BLaER1 treated with 17β-estradiol and CSF1 and Interleukin-3, amounts not matched to agents 10 nM and 100 nM (cell line): ENCODE measurements at regions not wholly inside any gene's neighbourhood (a gene's known extent, or its start where the extent isn't known, plus 50 kb on each side); places are given as distances from the start of the nearest gene placed in this dataset.

Source experiments
- H3K27ac ChIP-seq, 11 experiments: shearing (Covaris generic); formaldehyde crosslinking; 2 replicates each; pipeline ENCODE4 v1.8.1; 2022
- H3K27me3 ChIP-seq, 11 experiments: shearing (Covaris generic); formaldehyde crosslinking; 2 replicates each; pipeline ENCODE4 v1.8.1; 2022
- H3K36me3 ChIP-seq, 11 experiments: shearing (Covaris generic); formaldehyde crosslinking; 2 replicates each; pipeline ENCODE4 v1.8.1; 2022
- H3K4me1 ChIP-seq, 10 experiments: shearing (Covaris generic); formaldehyde crosslinking; 2 replicates each; pipeline ENCODE4 v1.8.1; 2022
- H3K4me2 ChIP-seq, 11 experiments: shearing (Covaris generic); formaldehyde crosslinking; 2 replicates each; pipeline ENCODE4 v1.8.1; 2022
- H3K4me3 ChIP-seq, 10 experiments: shearing (Covaris generic); formaldehyde crosslinking; 2 replicates each; pipeline ENCODE4 v1.8.1; 2022
- H3K9ac ChIP-seq, 11 experiments: shearing (Covaris generic); formaldehyde crosslinking; 2 replicates each; pipeline ENCODE4 v1.8.1; 2022
- H3K9me3 ChIP-seq, 11 experiments: shearing (Covaris generic); formaldehyde crosslinking; replicated peaks in 1 of 11; 2 replicates each; pipeline ENCODE4 v1.8.1; 2022
- H4K20me1 ChIP-seq, 11 experiments: shearing (Covaris generic); formaldehyde crosslinking; 2 replicates each; pipeline ENCODE4 v1.8.1; 2022
- Cebpa-rat ChIP-seq, 11 experiments: shearing (Covaris generic); IDR thresholded peaks; 2 replicates each; pipeline ENCODE4 v1.8.1; 2022

GRCh38 chr14:62251237-62251636 is 489.0 kb downstream of the SNAPC1 start:
- no peaks in the 10 kb centered on the region for H3K27me3 ChIP-seq
- H3K9me3 ChIP-seq, result no peaks in the 10 kb centered on the region

GRCh38 chr14:62253171-62253570 is 491.0 kb downstream of the SNAPC1 start:
- no peaks in the 10 kb centered on the region for H3K9me3 ChIP-seq
- H3K4me3 ChIP-seq, result no peak overlapping the region
- H3K27me3 ChIP-seq, result no peaks in the 10 kb centered on the region
- H3K9ac ChIP-seq, result no peak overlapping the region
- no peak overlapping the region for H3K4me2 ChIP-seq
- no peaks in the 10 kb centered on the region for H3K4me1 ChIP-seq
- no peak for TF ChIP-seq Cebpa-rat (IDR thresholded peaks at IDR 0.05)
- H4K20me1 ChIP-seq, result no peaks in the 10 kb centered on the region
- no peaks in the 10 kb centered on the region for H3K36me3 ChIP-seq
- no peak overlapping the region for H3K27ac ChIP-seq

More at GRCh38 chr14:62251237-62251636, 489.0 kb downstream of the SNAPC1 start:
- no peak overlapping the region for H3K4me2 ChIP-seq
- H3K4me1 ChIP-seq, result no peaks in the 10 kb centered on the region
- H3K9ac ChIP-seq, result no peak overlapping the region
- H3K27ac ChIP-seq, result no peak overlapping the region
- H3K4me3 ChIP-seq, result no peak overlapping the region
- TF ChIP-seq Cebpa-rat (IDR thresholded peaks at IDR 0.05), result no peak
- no peaks in the 10 kb centered on the region for H3K36me3 ChIP-seq
- H4K20me1 ChIP-seq, result no peaks in the 10 kb centered on the region

GRCh38 chr14:62253911-62254310 is 491.7 kb downstream of the SNAPC1 start:
- no peak overlapping the region for H3K4me2 ChIP-seq
- no peaks in the 10 kb centered on the region for H4K20me1 ChIP-seq
- TF ChIP-seq Cebpa-rat (IDR thresholded peaks at IDR 0.05), result no peak
- no peak overlapping the region for H3K4me3 ChIP-seq
- no peaks in the 10 kb centered on the region for H3K36me3 ChIP-seq
- no peak overlapping the region for H3K9ac ChIP-seq
- H3K27ac ChIP-seq, result no peak overlapping the region
- no peaks in the 10 kb centered on the region for H3K9me3 ChIP-seq
- no peaks in the 10 kb centered on the region for H3K4me1 ChIP-seq
- H3K27me3 ChIP-seq, result no peaks in the 10 kb centered on the region

GRCh38 chr14:62269204-62269603 is 507.0 kb downstream of the SNAPC1 start:
- Histone ChIP-seq H3K36me3 (no peaks in the 10 kb centered on the region), H3K4me3 (no peak overlapping the region), H3K4me1 (peaks cover 0 to 10% (median 7%) of the 10 kb centered on the region in 10 experiments; a peak in 9 of 20 replicates), H4K20me1 (no peaks in the 10 kb centered on the region), H3K27me3 (no peaks in the 10 kb centered on the region), H3K9me3 (no peaks in the 10 kb centered on the region), H3K27ac (0 out of 22 replicates have a peak overlapping the region, but pooled peaks of 1 of the 11 experiments have one; percentile 14), H3K9ac (no peak overlapping the region), H3K4me2 (peak overlapping the region in 5 of 11 experiments; percentile 24 to 40 (median 32); a peak in 8 of 22 replicates)
- TF ChIP-seq Cebpa-rat (IDR thresholded peaks at IDR 0.05), result no peak; a peak in 1 of 22 replicates

- Histone ChIP-seq H3K4me3 (no peak overlapping the region), H3K9me3 (no peaks in the 10 kb centered on the region), H4K20me1 (no peaks in the 10 kb centered on the region), H3K27me3 (no peaks in the 10 kb centered on the region), H3K36me3 (no peaks in the 10 kb centered on the region), H3K27ac (no peak overlapping the region), H3K9ac (no peak overlapping the region), H3K4me2 (no peak overlapping the region), H3K4me1 (peaks cover 0 to 10% (median 7%) of the 10 kb centered on the region in 10 experiments; a peak in 9 of 20 replicates)
- TF ChIP-seq Cebpa-rat (IDR thresholded peaks at IDR 0.05), result no peak
Measured at GRCh38 chr14:62270236-62270635, 508.0 kb downstream of the SNAPC1 start.

GRCh38 chr14:62280366-62280765 is 518.1 kb downstream of the SNAPC1 start:
- no peaks in the 10 kb centered on the region for H3K27me3 ChIP-seq
- TF ChIP-seq Cebpa-rat (IDR thresholded peaks at IDR 0.05), result no peak
- no peak overlapping the region for H3K27ac ChIP-seq
- H3K4me3 ChIP-seq, result no peak overlapping the region
- no peaks in the 10 kb centered on the region for H3K36me3 ChIP-seq
- H3K4me2 ChIP-seq, result no peak overlapping the region
- H4K20me1 ChIP-seq, result no peaks in the 10 kb centered on the region
- no peak overlapping the region for H3K9ac ChIP-seq
- H3K4me1 ChIP-seq, result no peaks in the 10 kb centered on the region
- no peaks in the 10 kb centered on the region for H3K9me3 ChIP-seq

GRCh38 chr14:62283837-62284236 is 521.6 kb downstream of the SNAPC1 start:
- no peak overlapping the region for H3K4me3 ChIP-seq
- no peaks in the 10 kb centered on the region for H3K4me1 ChIP-seq
- H3K36me3 ChIP-seq, result no peaks in the 10 kb centered on the region
- H3K9ac ChIP-seq, result no peak overlapping the region
- H3K9me3 ChIP-seq, result no peaks in the 10 kb centered on the region
- no peak overlapping the region for H3K4me2 ChIP-seq
- TF ChIP-seq Cebpa-rat (IDR thresholded peaks at IDR 0.05), result no peak
- H3K27ac ChIP-seq, result no peak overlapping the region
- H3K27me3 ChIP-seq, result no peaks in the 10 kb centered on the region
- H4K20me1 ChIP-seq, result no peaks in the 10 kb centered on the region

GRCh38 chr14:62289471-62289870 is 527.3 kb downstream of the SNAPC1 start:
- Histone ChIP-seq H3K27ac (no peak overlapping the region), H3K4me1 (no peaks in the 10 kb centered on the region), H4K20me1 (no peaks in the 10 kb centered on the region), H3K4me2 (no peak overlapping the region), H3K36me3 (no peaks in the 10 kb centered on the region), H3K27me3 (no peaks in the 10 kb centered on the region), H3K9ac (no peak overlapping the region), H3K9me3 (no peaks in the 10 kb centered on the region), H3K4me3 (no peak overlapping the region)
- no peak for TF ChIP-seq Cebpa-rat (IDR thresholded peaks at IDR 0.05)

- Histone ChIP-seq H3K27ac (no peak overlapping the region), H3K9ac (no peak overlapping the region), H3K9me3 (peaks cover 0 to 8% (median 0%) of the 10 kb centered on the region in 11 experiments; a peak in 4 of 22 replicates), H3K36me3 (no peaks in the 10 kb centered on the region), H3K27me3 (no peaks in the 10 kb centered on the region), H4K20me1 (no peaks in the 10 kb centered on the region), H3K4me3 (no peak overlapping the region), H3K4me2 (no peak overlapping the region), H3K4me1 (peaks cover 0 to 6% (median 0%) of the 10 kb centered on the region in 10 experiments; a peak in 3 of 20 replicates)
- TF ChIP-seq Cebpa-rat (IDR thresholded peaks at IDR 0.05), result no peak
Measured at GRCh38 chr14:62301080-62301479, 538.9 kb downstream of the SNAPC1 start.

- no peak overlapping the region for H3K4me2 ChIP-seq
- H3K9me3 ChIP-seq, result peaks cover 0 to 8% (median 0%) of the 10 kb centered on the region in 11 experiments; a peak in 4 of 22 replicates
- no peaks in the 10 kb centered on the region for H3K27me3 ChIP-seq
- H3K4me3 ChIP-seq, result no peak overlapping the region
- no peak overlapping the region for H3K9ac ChIP-seq
- no peak for TF ChIP-seq Cebpa-rat (IDR thresholded peaks at IDR 0.05)
- H3K36me3 ChIP-seq, result no peaks in the 10 kb centered on the region
- H3K4me1 ChIP-seq, result peaks cover 0 to 6% (median 0%) of the 10 kb centered on the region in 10 experiments; a peak in 3 of 20 replicates
- H3K27ac ChIP-seq, result no peak overlapping the region
- H4K20me1 ChIP-seq, result no peaks in the 10 kb centered on the region
Measured at GRCh38 chr14:62301911-62302310, 539.7 kb downstream of the SNAPC1 start.
